Natural killer cell (primary cell): ENCODE measurements at regions not wholly inside any gene's neighbourhood (a gene's known extent, or its start where the extent isn't known, plus 50 kb on each side); places are given as distances from the start of the nearest gene placed in this dataset.

Experiments used
- ATAC-seq, 3 donors: fragments of 150-1000 bp in 2 of 3; fragments of 200-7000 bp in 1 of 3; cut with Tn5 transposase; 1 replicate in 1 of 3; 2 replicates in 2 of 3; pipeline ENCODE4 v1.10.0; 2021; ENCODE audit warnings: mild to moderate bottlenecking in 2 of 3, moderate library complexity in 2 of 3
- DNase-seq, 2 donors: peaks; one replicate each; pipeline versions ENCODE4 v3.0.0 to v3.0.0-alpha.2; 2013 to 2021; ENCODE audit warnings: mixed read lengths in 1 of 2
- H3K27ac ChIP-seq: one replicate; pipeline ENCODE4 v1.5.1; 2013; ENCODE audit warnings: mild to moderate bottlenecking, low read length
- H3K27me3 ChIP-seq: one replicate; pipeline ENCODE4 v1.6.1; 2013; ENCODE audit warnings: low read length; ENCODE audit not compliant: control insufficient read depth, insufficient read depth
- H3K36me3 ChIP-seq: one replicate; pipeline ENCODE4 v1.6.1; 2013; ENCODE audit warnings: low read length; ENCODE audit not compliant: control insufficient read depth, insufficient read depth
- H3K4me1 ChIP-seq: one replicate; pipeline ENCODE4 v1.6.1; 2013; ENCODE audit warnings: low read length; ENCODE audit not compliant: control insufficient read depth, insufficient read depth
- H3K4me3 ChIP-seq: one replicate; pipeline ENCODE4 v1.5.1; 2013; ENCODE audit warnings: low read length
- H3K9me3 ChIP-seq: one replicate; pipeline ENCODE4 v1.6.1; 2013; ENCODE audit warnings: low read length; ENCODE audit not compliant: control insufficient read depth, insufficient read depth
- H3K27ac Mint-ChIP-seq, 2 donors: one replicate each; pipeline ENCODE4 v1.8.0; 2022; ENCODE audit warnings: mild to moderate bottlenecking in 2 of 2, mixed read lengths in 2 of 2, moderate library complexity in 1 of 2
- H3K27me3 Mint-ChIP-seq, 2 donors: one replicate each; pipeline ENCODE4 v1.8.0; 2022; ENCODE audit warnings: low read depth in 2 of 2, mixed read lengths in 2 of 2
- H3K36me3 Mint-ChIP-seq: one replicate; pipeline ENCODE4 v1.8.0; 2022; ENCODE audit warnings: mixed read lengths
- H3K4me1 Mint-ChIP-seq, 2 donors: one replicate each; pipeline ENCODE4 v1.8.0; 2022; ENCODE audit warnings: mixed read lengths in 2 of 2
- H3K4me3 Mint-ChIP-seq: one replicate; pipeline ENCODE4 v1.8.0; 2022; ENCODE audit warnings: mild to moderate bottlenecking, moderate library complexity, mixed read lengths
- H3K9me3 Mint-ChIP-seq, 2 donors: one replicate each; pipeline ENCODE4 v1.8.0; 2022; ENCODE audit warnings: mixed read lengths in 2 of 2
- CTCF ChIP-seq: fragments of 200-600 bp; IDR thresholded peaks from one replicate; pipeline ENCODE4 v1.8.0; 2022; ENCODE audit warnings: antibody characterized with exemption
- WGBS: methylation state at CpG from one replicate; pipeline ENCODE4 v1.1.7; 2013; ENCODE audit warnings: missing lambda C conversion rate; ENCODE audit not compliant: insufficient coverage; 5-methylcytosine and 5-hydroxymethylcytosine counted together
- intact Hi-C: fragments of 100-400 bp; cut with micrococcal nuclease; formaldehyde crosslinking; loops from one replicate; pipeline ENCODE4 v1.14.2; 2022

DNA sequence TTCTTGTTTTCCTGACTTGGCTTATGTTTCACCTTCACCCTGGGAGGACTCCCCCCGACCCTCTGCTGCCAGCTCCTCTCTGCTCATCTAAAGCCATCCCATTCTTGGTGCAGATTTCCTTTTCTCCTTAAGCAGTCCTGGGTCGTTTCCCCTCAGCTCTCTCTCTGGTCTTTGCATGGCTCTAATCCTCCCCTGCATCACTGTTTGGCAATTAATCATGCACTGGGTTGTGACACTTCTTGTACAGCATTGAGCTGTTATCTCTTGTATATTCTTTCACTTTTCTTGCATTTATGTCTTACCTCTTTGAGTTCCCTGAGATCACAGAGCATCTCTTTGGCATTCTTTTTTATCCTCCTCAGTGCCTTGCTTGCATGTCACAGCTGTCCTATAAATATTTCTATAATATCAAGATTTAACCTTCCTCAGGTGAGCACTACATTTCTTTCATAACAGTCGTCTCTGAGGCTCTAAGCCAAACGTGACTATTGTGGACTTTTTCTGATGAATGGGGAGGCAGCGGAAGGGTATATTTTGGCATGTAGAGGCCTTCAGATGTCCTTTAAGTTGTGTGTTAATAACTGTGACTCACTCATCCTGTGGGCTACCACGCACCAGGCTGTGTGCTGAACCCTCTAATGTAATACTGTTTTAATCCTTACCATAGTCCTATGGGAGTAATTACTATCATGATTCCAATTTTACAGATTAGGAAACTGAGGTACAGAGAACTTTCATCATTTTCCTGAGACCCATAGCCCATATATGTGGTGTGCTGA lies 507.5 kb downstream of the SLC4A3 start:
- H3K4me3 Mint-ChIP-seq: no peak overlapping the region
- no peaks in the 10 kb centered on the region for H3K36me3 Mint-ChIP-seq
- no peak overlapping the region for H3K27ac Mint-ChIP-seq
- Histone ChIP-seq H3K4me3 (no peak overlapping the region), H3K27me3 (no peaks in the 10 kb centered on the region), H3K9me3 (no peaks in the 10 kb centered on the region), H3K36me3 (no peaks in the 10 kb centered on the region), H3K4me1 (no peaks in the 10 kb centered on the region), H3K27ac (no peak overlapping the region)
- no peak for DNase-seq
- no peak for ATAC-seq
- intact Hi-C loops: no loop called here
- no peaks in the 10 kb centered on the region for H3K4me1 Mint-ChIP-seq
- WGBS: 74% methylated on average over 5 of the region's 6 CpGs
- TF ChIP-seq CTCF: no peak
- H3K9me3 Mint-ChIP-seq: peaks cover 6 to 12% of the 10 kb centered on the region in 2 donors
- H3K27me3 Mint-ChIP-seq: no peaks in the 10 kb centered on the region

DNA sequence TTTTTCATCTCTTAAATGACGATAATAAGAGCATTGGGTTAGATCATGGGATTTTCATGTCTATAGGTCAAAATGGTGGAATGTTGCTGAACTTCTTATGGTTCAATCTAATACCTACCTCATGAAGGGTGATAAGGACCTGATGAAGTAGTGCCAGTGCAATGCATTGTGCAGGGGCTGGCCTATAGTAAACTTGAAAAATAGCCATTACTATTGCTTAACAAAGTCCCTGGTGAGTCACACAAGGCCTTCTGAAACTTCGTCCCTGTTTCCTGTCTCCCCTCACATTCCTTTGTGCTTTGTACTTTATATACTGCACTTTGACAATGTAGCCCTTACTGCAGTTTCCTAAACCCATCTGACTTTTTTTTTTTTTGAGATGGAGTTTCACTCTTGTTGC lies 515.9 kb downstream of the SLC4A3 start:
- TF ChIP-seq CTCF: no peak
- Mint-ChIP-seq H3K27me3 (no peaks in the 10 kb centered on the region), H3K4me1 (no peaks in the 10 kb centered on the region), H3K36me3 (no peaks in the 10 kb centered on the region), H3K9me3 (peaks cover 13 to 15% of the 10 kb centered on the region in 2 donors), H3K4me3 (no peak overlapping the region), H3K27ac (no peak overlapping the region)
- Histone ChIP-seq H3K9me3 (no peaks in the 10 kb centered on the region), H3K4me3 (no peak overlapping the region), H3K36me3 (no peaks in the 10 kb centered on the region), H3K4me1 (no peaks in the 10 kb centered on the region), H3K27me3 (no peaks in the 10 kb centered on the region), H3K27ac (no peak overlapping the region)
- ATAC-seq: no peak
- WGBS: 75% methylated on average over 2 of the region's 2 CpGs
- intact Hi-C loops: no loop called here
- no peak for DNase-seq

DNA sequence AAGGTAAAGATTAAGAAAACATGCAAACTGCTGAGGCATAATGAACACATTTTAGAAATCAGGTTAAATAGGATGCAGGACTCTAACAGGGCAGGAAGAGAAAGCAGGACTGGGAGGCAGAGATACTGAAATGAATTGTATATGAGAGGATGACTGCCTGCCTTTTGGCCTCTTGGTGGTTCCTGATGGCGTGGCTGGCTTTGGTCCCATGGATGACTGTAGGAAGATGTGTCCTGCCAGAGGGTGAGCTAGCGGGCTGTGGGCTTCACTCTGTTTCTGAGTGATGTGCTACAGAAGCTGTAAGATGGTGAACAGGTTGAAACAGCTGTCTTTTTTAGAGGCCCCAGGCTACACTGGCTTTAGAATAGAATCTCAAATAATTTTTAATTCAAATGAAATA lies 517.0 kb downstream of the SLC4A3 start:
- 73% methylated on average over 2 of the region's 2 CpGs for WGBS
- H3K4me3 Mint-ChIP-seq: no peak overlapping the region
- H3K9me3 ChIP-seq: no peaks in the 10 kb centered on the region
- no peaks in the 10 kb centered on the region for H3K36me3 ChIP-seq
- no peak for ATAC-seq
- DNase-seq: no peak
- no peak overlapping the region for H3K27ac Mint-ChIP-seq
- no peaks in the 10 kb centered on the region for H3K4me1 ChIP-seq
- no peaks in the 10 kb centered on the region for H3K27me3 Mint-ChIP-seq
- H3K9me3 Mint-ChIP-seq: peaks cover 12 to 15% of the 10 kb centered on the region in 2 donors
- H3K4me1 Mint-ChIP-seq: no peaks in the 10 kb centered on the region
- H3K4me3 ChIP-seq: no peak overlapping the region
- no peaks in the 10 kb centered on the region for H3K36me3 Mint-ChIP-seq
- no peaks in the 10 kb centered on the region for H3K27me3 ChIP-seq
- intact Hi-C loops: no loop called here
- no peak overlapping the region for H3K27ac ChIP-seq
- TF ChIP-seq CTCF: no peak
